Osteocyte (in vitro differentiated cells): ENCODE measurements at regions not wholly inside any gene's neighbourhood (a gene's known extent, or its start where the extent isn't known, plus 50 kb on each side); places are given as distances from the start of the nearest gene placed in this dataset.
A peak's percentile ranks its signal among the peaks of the same experiment; 100 is the strongest.

ENCODE experiments used
- DNase-seq: peaks from one replicate; pipeline ENCODE4 v3.0.0; 2021; ENCODE audit warnings: mixed read lengths; ENCODE audit not compliant: unreplicated experiment; ENCODE audit errors: extremely low spot score
- H3K27ac Mint-ChIP-seq: one replicate; pipeline ENCODE4 v1.8.0; 2021; ENCODE audit warnings: mild to moderate bottlenecking, mixed read lengths; ENCODE audit not compliant: unreplicated experiment
- H3K27me3 Mint-ChIP-seq: one replicate; pipeline ENCODE4 v1.8.0; 2021; ENCODE audit warnings: mixed read lengths; ENCODE audit not compliant: unreplicated experiment
- H3K36me3 Mint-ChIP-seq: one replicate; pipeline ENCODE4 v1.8.0; 2021; ENCODE audit warnings: mixed read lengths; ENCODE audit not compliant: unreplicated experiment
- H3K4me1 Mint-ChIP-seq: one replicate; pipeline ENCODE4 v1.8.0; 2021; ENCODE audit warnings: mixed read lengths; ENCODE audit not compliant: unreplicated experiment
- H3K4me3 Mint-ChIP-seq: one replicate; pipeline ENCODE4 v1.8.0; 2021; ENCODE audit warnings: mild to moderate bottlenecking, moderate library complexity, mixed read lengths; ENCODE audit not compliant: unreplicated experiment
- H3K9me3 Mint-ChIP-seq: one replicate; pipeline ENCODE4 v1.8.0; 2021; ENCODE audit warnings: mixed read lengths; ENCODE audit not compliant: unreplicated experiment
- CTCF ChIP-seq: fragments of 200-600 bp; sonication (generic); IDR thresholded peaks from 2 replicates; pipeline ENCODE4 v1.5.0; 2021; ENCODE audit warnings: antibody characterized with exemption, mild to moderate bottlenecking, moderate library complexity

- Mint-ChIP-seq H3K27me3 (no peaks in the 10 kb centered on the region), H3K9me3 (no peaks in the 10 kb centered on the region), H3K4me1 (no peaks in the 10 kb centered on the region), H3K27ac (no peak overlapping the region), H3K36me3 (no peaks in the 10 kb centered on the region), H3K4me3 (no peak overlapping the region)
- no peak for TF ChIP-seq CTCF
- DNase-seq, result no peak
Observed at GRCh38 chr1:244980605-244981004, 116.3 kb upstream of the HNRNPU start.

- TF ChIP-seq CTCF, result no peak
- H3K4me3 Mint-ChIP-seq, result no peak overlapping the region
- no peak for DNase-seq
- no peaks in the 10 kb centered on the region for H3K36me3 Mint-ChIP-seq
- no peaks in the 10 kb centered on the region for H3K27me3 Mint-ChIP-seq
- H3K27ac Mint-ChIP-seq, result no peak overlapping the region
- peaks cover 9% of the 10 kb centered on the region for H3K4me1 Mint-ChIP-seq
- no peaks in the 10 kb centered on the region for H3K9me3 Mint-ChIP-seq
Observed at GRCh38 chr1:244974550-244974949, 110.2 kb upstream of the HNRNPU start.

GRCh38 chr1:244974106-244974505, 109.8 kb upstream of the HNRNPU start:
- Mint-ChIP-seq H3K36me3 (no peaks in the 10 kb centered on the region), H3K27ac (no peak overlapping the region), H3K27me3 (no peaks in the 10 kb centered on the region), H3K4me1 (peaks cover 9% of the 10 kb centered on the region), H3K4me3 (no peak overlapping the region), H3K9me3 (no peaks in the 10 kb centered on the region)
- no peak for TF ChIP-seq CTCF
- no peak for DNase-seq

- TF ChIP-seq CTCF, result no peak
- peaks cover 22% of the 10 kb centered on the region for H3K4me1 Mint-ChIP-seq
- H3K4me3 Mint-ChIP-seq, result peak overlapping the region; percentile 91
- no peaks in the 10 kb centered on the region for H3K9me3 Mint-ChIP-seq
- no peaks in the 10 kb centered on the region for H3K27me3 Mint-ChIP-seq
- H3K36me3 Mint-ChIP-seq, result no peaks in the 10 kb centered on the region
- DNase-seq, result no peak
- H3K27ac Mint-ChIP-seq, result peak overlapping the region; percentile 99
Observed at GRCh38 chr1:244971552-244972216, 107.3 kb upstream of the HNRNPU start.

GRCh38 chr1:244970744-244971551, 106.6 kb upstream of the HNRNPU start:
- Mint-ChIP-seq H3K4me1 (peaks cover 22% of the 10 kb centered on the region), H3K4me3 (peak overlapping the region; percentile 91), H3K27ac (peak overlapping the region; percentile 99), H3K36me3 (no peaks in the 10 kb centered on the region), H3K27me3 (no peaks in the 10 kb centered on the region), H3K9me3 (no peaks in the 10 kb centered on the region)
- peak; percentile 58 for TF ChIP-seq CTCF
- DNase-seq, result peak; percentile 99
